ENCODE measurements at regions not wholly inside any gene's neighbourhood (a gene's known extent, or its start where the extent isn't known, plus 50 kb on each side); places are given as distances from the start of the nearest gene placed in this dataset.

- ChIA-PET CTCF (interaction anchor here (0.7 kb wide), 1 partner anchor 243 kb away, joined by 3 read pairs; no protein-coding TSS in a partner anchor), POLR2A (no interaction called here)
- TF ChIP-seq ZNF692 (tag by site-specific recombination; IDR thresholded peaks at IDR 0.05), result no peak
- TF ChIP-seq ZNF280C (tag by site-specific recombination; IDR thresholded peaks at IDR 0.05), result no peak
- TF ChIP-seq ZNF341 (tag by site-specific recombination; IDR thresholded peaks at IDR 0.05; ENCODE audit: low read depth), result peak; percentile 54; the same call in 1 of the 2 replicates
- TF ChIP-seq ZNF610 (tag by site-specific recombination; IDR thresholded peaks at IDR 0.05; ENCODE audit: borderline replicate concordance), result no peak
- no peak for TF ChIP-seq ZNF558 (tag by site-specific recombination; IDR thresholded peaks at IDR 0.05)
- no peak for TF ChIP-seq ZNF138 (tag by site-specific recombination; IDR thresholded peaks at IDR 0.05; ENCODE audit: borderline replicate concordance)
- TF ChIP-seq KLF17 (tag by site-specific recombination; IDR thresholded peaks at IDR 0.05), result peak; percentile 21; the same call in 1 of the 2 replicates
- no peak for TF ChIP-seq ZNF571 (tag by site-specific recombination; IDR thresholded peaks at IDR 0.05)
- TF ChIP-seq ZNF24 (tag by site-specific recombination; IDR thresholded peaks at IDR 0.05), result no peak
- no peak for TF ChIP-seq ZNF600 (tag by site-specific recombination; IDR thresholded peaks at IDR 0.05)
These were observed 71.2 kb upstream of the SHISAL1 start for GRCh38 chr22:44383652-44384562.

GRCh38 chr22:44383064-44383575 lies 70.4 kb upstream of the SHISAL1 start:
- no peaks in the 10 kb centered on the region for H3K36me3 ChIP-seq (ENCODE audit: control insufficient read depth in 2 of 2, insufficient read depth in 1 of 2, low read length in 2 of 2)
- TF ChIP-seq ZSCAN4 (tag by site-specific recombination; IDR thresholded peaks at IDR 0.05) (no peak), ZNF239 (tag by site-specific recombination; IDR thresholded peaks at IDR 0.05) (no peak), ZNF707 (tag by site-specific recombination; IDR thresholded peaks at IDR 0.05) (no peak), ZNF555 (tag by site-specific recombination; conservative IDR thresholded peaks at IDR 0.05) (no peak), ZNF211 (tag by site-specific recombination; IDR thresholded peaks at IDR 0.05; ENCODE audit: low read depth) (no peak), ZNF792 (tag by site-specific recombination; IDR thresholded peaks at IDR 0.05) (no peak), ZNF664 (tag by site-specific recombination; IDR thresholded peaks at IDR 0.05) (no peak)
- ChIA-PET POLR2A (no interaction called here), CTCF (no interaction called here)
- no peaks in the 10 kb centered on the region for H3K9me3 ChIP-seq (ENCODE audit: control insufficient read depth, insufficient read depth, low read depth, low read length)
- H3K4me3 ChIP-seq (ENCODE audit: low read depth, low read length), result no peak overlapping the region
- no peaks in the 10 kb centered on the region for H3K4me1 ChIP-seq (ENCODE audit: control insufficient read depth, insufficient read depth, low read length)
- no peak overlapping the region for H3K27ac ChIP-seq (ENCODE audit: extremely low read depth, low read depth, low read length)

More at GRCh38 chr22:44383652-44384562, 71.2 kb upstream of the SHISAL1 start:
- no peaks in the 10 kb centered on the region for H3K4me1 ChIP-seq (ENCODE audit: control insufficient read depth, insufficient read depth, low read length)
- no peak overlapping the region for H3K4me3 ChIP-seq (ENCODE audit: low read depth, low read length)
- H3K36me3 ChIP-seq (ENCODE audit: control insufficient read depth in 2 of 2, insufficient read depth in 1 of 2, low read length in 2 of 2), result no peaks in the 10 kb centered on the region
- no peak overlapping the region for H3K27ac ChIP-seq (ENCODE audit: extremely low read depth, low read depth, low read length)
- H3K9me3 ChIP-seq (ENCODE audit: control insufficient read depth, insufficient read depth, low read depth, low read length), result no peaks in the 10 kb centered on the region
